Activated CD8-positive, alpha-beta T cell treated with anti-CD3 and anti-CD28 coated beads for 36 hours (primary cell): ENCODE measurements at regions not wholly inside any gene's neighbourhood (a gene's known extent, or its start where the extent isn't known, plus 50 kb on each side); places are given as distances from the start of the nearest gene placed in this dataset.

Source experiments
- ATAC-seq: fragments of 200-7000 bp; cut with Tn5 transposase; one replicate; pipeline ENCODE4 v1.10.0; 2021; ENCODE audit warnings: mild to moderate bottlenecking, moderate library complexity
- CTCF ChIA-PET: fragments of 350-600 bp; sonication (Branson Sonifier 250); formaldehyde crosslinking; loops from one replicate; lab custom pipeline; 2021; ENCODE audit warnings: antibody characterized with exemption; lab: Charles Lee
- POLR2A ChIA-PET: fragments of 350-600 bp; sonication (Branson Sonifier 250); formaldehyde crosslinking; loops from one replicate; lab custom pipeline; 2021; ENCODE audit warnings: antibody characterized with exemption; lab: Charles Lee
- DNase-seq: peaks from one replicate; pipeline ENCODE4 v3.0.0-alpha.2; 2020
- H3K27ac Mint-ChIP-seq: one replicate; pipeline ENCODE4 v1.8.0; 2021; ENCODE audit warnings: mild to moderate bottlenecking, mixed read lengths
- H3K27me3 Mint-ChIP-seq: one replicate; pipeline ENCODE4 v1.8.0; 2021; ENCODE audit warnings: mixed read lengths
- H3K36me3 Mint-ChIP-seq: one replicate; pipeline ENCODE4 v1.8.0; 2021; ENCODE audit warnings: low read depth, mixed read lengths
- H3K4me1 Mint-ChIP-seq: one replicate; pipeline ENCODE4 v1.8.0; 2021; ENCODE audit warnings: low read depth, mixed read lengths
- H3K4me3 Mint-ChIP-seq: one replicate; pipeline ENCODE4 v1.8.0; 2021; ENCODE audit warnings: mild to moderate bottlenecking, moderate library complexity, mixed read lengths
- H3K9me3 Mint-ChIP-seq: one replicate; pipeline ENCODE4 v1.8.0; 2021; ENCODE audit warnings: mixed read lengths
- CTCF ChIP-seq: fragments of 200-600 bp; IDR thresholded peaks from one replicate; pipeline ENCODE4 v1.8.0; 2022; ENCODE audit warnings: antibody characterized with exemption, mild to moderate bottlenecking
- intact Hi-C: fragments of 100-400 bp; cut with micrococcal nuclease; formaldehyde crosslinking; loops from one replicate; pipeline ENCODE4 v1.10.0; 2022

DNA sequence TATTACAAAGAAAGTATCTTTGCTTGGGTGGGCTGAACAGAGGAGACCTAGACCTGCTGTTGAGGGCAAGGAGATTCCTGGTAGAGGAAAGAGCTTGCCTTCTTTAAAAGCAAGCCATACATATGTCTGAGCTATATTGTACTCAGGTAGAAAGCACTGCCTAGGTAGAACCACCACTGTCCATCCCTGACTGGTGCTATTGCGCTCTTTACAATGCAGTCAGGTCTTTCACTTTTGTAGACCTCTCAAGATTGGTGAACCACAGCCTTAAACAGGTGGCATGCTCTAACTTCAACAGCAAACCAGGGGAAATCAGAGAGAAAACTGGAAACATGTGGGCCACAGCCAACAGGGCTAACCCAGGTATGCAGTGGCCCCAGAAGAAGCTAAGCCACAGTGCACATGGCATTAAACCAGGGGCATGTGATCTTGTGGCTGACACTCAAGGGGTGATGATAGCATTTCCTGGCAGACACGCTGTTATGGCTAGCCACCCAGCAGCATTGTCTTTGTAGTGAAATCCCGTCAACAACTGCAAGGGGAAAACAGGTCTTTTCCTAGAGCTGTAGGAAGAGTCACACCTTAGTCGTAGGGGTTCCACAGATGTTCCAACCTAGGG, 253.9 kb upstream of the PCSK5 start:
- CTCF ChIA-PET: no interaction called here
- TF ChIP-seq CTCF: no peak
- Mint-ChIP-seq H3K4me1 (peaks cover 5% of the 10 kb centered on the region), H3K9me3 (no peaks in the 10 kb centered on the region), H3K27ac (no peak overlapping the region), H3K4me3 (no peak overlapping the region), H3K36me3 (no peaks in the 10 kb centered on the region), H3K27me3 (no peaks in the 10 kb centered on the region)
- intact Hi-C loops: no loop called here
- peak; percentile 64 for ATAC-seq
- DNase-seq: peak; percentile 42
- POLR2A ChIA-PET: interaction anchor here (0.7 to 1.1 kb wide), 2 partner anchors 35 to 574 kb away, joined by 3 read pairs; no protein-coding TSS in a partner anchor

DNA sequence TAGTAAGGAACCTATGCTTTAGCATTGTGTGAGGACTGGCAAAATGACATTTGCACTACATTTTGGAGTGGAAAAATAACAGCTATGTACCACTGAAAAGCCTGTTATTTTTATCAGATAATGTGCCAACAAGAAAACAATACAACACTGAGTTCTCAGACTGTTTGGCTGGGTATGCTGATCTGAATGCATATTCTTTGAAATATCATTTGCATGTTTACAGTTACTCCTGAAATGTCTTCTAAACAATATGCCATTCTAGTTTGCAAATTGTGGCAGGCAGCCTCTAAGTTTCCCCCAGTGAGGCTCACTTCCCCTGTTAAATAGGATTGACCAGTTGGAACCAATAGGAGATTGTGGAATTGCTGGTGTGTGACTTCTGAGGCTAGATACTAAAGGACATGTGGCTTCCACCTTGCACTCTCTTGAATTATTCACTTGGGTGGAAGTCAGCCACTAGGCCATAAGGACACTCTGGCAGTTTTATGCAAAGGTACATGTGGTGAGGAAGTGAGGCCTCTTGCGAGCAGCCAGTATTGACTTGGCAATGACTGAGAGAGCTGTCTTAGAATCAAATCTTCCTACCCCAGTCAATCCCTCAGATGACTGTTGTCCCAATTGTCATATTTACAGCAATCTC, 250.4 kb upstream of the PCSK5 start:
- POLR2A ChIA-PET: no interaction called here
- H3K9me3 Mint-ChIP-seq: no peaks in the 10 kb centered on the region
- H3K27ac Mint-ChIP-seq: no peak overlapping the region
- no peaks in the 10 kb centered on the region for H3K27me3 Mint-ChIP-seq
- intact Hi-C loops: no loop called here
- H3K4me3 Mint-ChIP-seq: no peak overlapping the region
- peaks cover 5% of the 10 kb centered on the region for H3K4me1 Mint-ChIP-seq
- H3K36me3 Mint-ChIP-seq: no peaks in the 10 kb centered on the region
- ATAC-seq (no peak), DNase-seq (no peak)
- CTCF ChIA-PET: no interaction called here
- TF ChIP-seq CTCF: no peak

DNA sequence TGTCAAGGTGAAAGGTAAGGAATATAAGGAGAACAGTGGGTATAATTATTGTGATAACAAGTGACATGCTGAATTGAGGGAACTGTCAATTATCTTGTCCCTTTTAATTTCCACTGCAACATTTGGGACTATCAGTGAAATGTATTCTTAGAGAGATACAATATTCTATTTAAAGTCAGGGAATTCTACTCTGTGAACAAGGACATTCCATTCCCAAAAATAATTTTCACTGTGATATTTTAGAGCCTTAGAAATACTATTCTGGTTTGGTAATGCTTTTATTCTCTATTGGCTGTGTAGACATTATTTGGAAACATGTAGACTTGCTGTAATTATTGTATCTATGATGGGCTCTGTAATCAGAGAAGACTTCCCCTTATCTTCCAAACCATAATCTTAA, 248.0 kb upstream of the PCSK5 start:
- Mint-ChIP-seq H3K36me3 (no peaks in the 10 kb centered on the region), H3K4me1 (no peaks in the 10 kb centered on the region), H3K27me3 (no peaks in the 10 kb centered on the region), H3K9me3 (no peaks in the 10 kb centered on the region), H3K27ac (no peak overlapping the region), H3K4me3 (no peak overlapping the region)
- intact Hi-C loops: no loop called here
- POLR2A ChIA-PET: no interaction called here
- DNase-seq: no peak
- ATAC-seq: no peak
- CTCF ChIA-PET: no interaction called here
- TF ChIP-seq CTCF: no peak

DNA sequence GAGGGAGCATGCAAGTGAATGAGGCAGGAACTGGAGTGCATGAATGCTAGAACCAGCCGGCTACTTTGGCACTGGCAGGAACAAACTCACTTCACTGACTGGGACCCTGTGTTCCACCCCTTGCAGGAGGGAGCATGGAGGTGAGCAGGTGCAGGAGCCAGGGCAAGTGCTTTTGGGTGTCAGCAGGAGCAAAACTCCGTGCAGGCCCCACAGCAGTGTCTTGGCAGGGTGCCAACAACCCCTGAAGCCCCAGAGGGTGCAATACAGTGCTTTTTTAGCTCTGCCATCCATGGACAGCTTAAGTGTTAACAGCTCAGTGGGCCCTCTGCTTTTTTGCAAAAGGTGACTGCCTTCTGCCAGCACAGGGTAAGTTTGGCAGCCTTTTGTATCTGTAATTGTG, 245.8 kb upstream of the PCSK5 start:
- intact Hi-C loops: no loop called here
- no peak for ATAC-seq
- ChIA-PET CTCF (interaction anchor here (1.1 kb wide), 1 partner anchor 14 kb away, joined by 3 read pairs; no protein-coding TSS in a partner anchor), POLR2A (no interaction called here)
- TF ChIP-seq CTCF: no peak
- Mint-ChIP-seq H3K9me3 (no peaks in the 10 kb centered on the region), H3K4me3 (no peak overlapping the region), H3K4me1 (no peaks in the 10 kb centered on the region), H3K27me3 (no peaks in the 10 kb centered on the region), H3K36me3 (no peaks in the 10 kb centered on the region), H3K27ac (no peak overlapping the region)
- no peak for DNase-seq

- ChIA-PET CTCF (no interaction called here), POLR2A (no interaction called here)
- no peaks in the 10 kb centered on the region for H3K9me3 Mint-ChIP-seq
- DNase-seq: no peak
- no peaks in the 10 kb centered on the region for H3K4me1 Mint-ChIP-seq
- no peaks in the 10 kb centered on the region for H3K36me3 Mint-ChIP-seq
- no peak for ATAC-seq
- no peak overlapping the region for H3K4me3 Mint-ChIP-seq
- H3K27ac Mint-ChIP-seq: no peak overlapping the region
- intact Hi-C loops: no loop called here
- TF ChIP-seq CTCF: no peak
- H3K27me3 Mint-ChIP-seq: peaks cover 7% of the 10 kb centered on the region
These were observed 242.4 kb upstream of the PCSK5 start for GRCh38 chr9:75648034-75648433.
